K562 (cell line): ENCODE measurements at regions not wholly inside any gene's neighbourhood (a gene's known extent, or its start where the extent isn't known, plus 50 kb on each side); places are given as distances from the start of the nearest gene placed in this dataset.

ENCODE experiments used
- CREB3L1 ChIP-seq: fragments of 450-650 bp; IDR thresholded peaks from 2 replicates; pipeline ENCODE4 v1.6.1; 2014; ENCODE audit warnings: low read depth, mild to moderate bottlenecking, moderate library complexity, borderline replicate concordance
- LARP7 ChIP-seq: fragments of 450-650 bp; IDR thresholded peaks from 2 replicates; pipeline ENCODE4 v1.6.1; 2016
- MCM7 ChIP-seq, 2 experiments: fragments of 450-650 bp; IDR thresholded peaks; 2 replicates each; pipeline ENCODE4 v1.6.1; 2016 to 2018
- RBM39 ChIP-seq: fragments of 200-400 bp; formaldehyde crosslinking; optimal IDR thresholded peaks from 2 replicates; pipeline ENCODE3; 2018; ENCODE audit warnings: low read depth, low read length
- ZFPM2 ChIP-seq: fragments of 250-450 bp; sonication (Bioruptor Pico); IDR thresholded peaks from 2 replicates; pipeline ENCODE4 v1.5.1; 2022; ENCODE audit warnings: mild to moderate bottlenecking
- ZKSCAN1 ChIP-seq: fragments of 150-350 bp; IDR thresholded peaks from 2 replicates; pipeline ENCODE4 v1.6.1; 2016; ENCODE audit warnings: low read depth, low read length
- ZNF408 ChIP-seq: fragments of 250-450 bp; sonication (Bioruptor Pico); IDR thresholded peaks from 2 replicates; pipeline ENCODE4 v1.4.0; 2020; ENCODE audit warnings: low read depth, mild to moderate bottlenecking, moderate library complexity
- TF ChIP-seq, protein P1 (sequence below): fragments of 250-450 bp; sonication (Bioruptor Pico); IDR thresholded peaks from 2 replicates; pipeline ENCODE4 v1.5.0; 2020; ENCODE audit warnings: mild to moderate bottlenecking, borderline replicate concordance
- TF ChIP-seq, protein P2 (sequence below): sonication (generic); formaldehyde crosslinking; IDR thresholded peaks from 2 replicates; pipeline ENCODE4 v1.4.0; 2020; ENCODE audit warnings: mild to moderate bottlenecking, missing genetic modification reagents

DNA sequence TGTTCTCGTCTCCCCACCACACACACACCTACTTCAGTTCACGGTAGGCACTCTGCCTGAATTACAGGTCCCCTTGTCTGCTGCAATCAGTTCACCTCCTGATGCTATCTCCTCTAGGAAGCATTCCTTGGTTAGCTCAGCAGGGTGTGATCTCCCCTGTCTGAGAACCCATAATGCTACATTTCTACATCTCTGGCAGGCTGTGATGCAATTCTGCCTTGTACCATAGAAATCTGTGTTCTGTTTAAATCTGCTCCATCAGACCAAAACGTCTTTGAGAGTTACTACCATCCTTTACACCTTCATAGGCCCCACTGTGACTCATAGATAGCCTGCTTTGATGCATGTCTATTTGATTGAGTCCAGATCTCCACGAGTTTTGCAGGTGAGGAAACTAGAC lies 103.9 kb downstream of the TTC32 start (continued):
- TF ChIP-seq ZNF408 = no peak
- no peak for TF ChIP-seq CREB3L1
- no peak for TF ChIP-seq ZKSCAN1
- no peak for TF ChIP-seq ZFPM2 (CRISPR knock-in tag)
- TF ChIP-seq, protein P1, sequence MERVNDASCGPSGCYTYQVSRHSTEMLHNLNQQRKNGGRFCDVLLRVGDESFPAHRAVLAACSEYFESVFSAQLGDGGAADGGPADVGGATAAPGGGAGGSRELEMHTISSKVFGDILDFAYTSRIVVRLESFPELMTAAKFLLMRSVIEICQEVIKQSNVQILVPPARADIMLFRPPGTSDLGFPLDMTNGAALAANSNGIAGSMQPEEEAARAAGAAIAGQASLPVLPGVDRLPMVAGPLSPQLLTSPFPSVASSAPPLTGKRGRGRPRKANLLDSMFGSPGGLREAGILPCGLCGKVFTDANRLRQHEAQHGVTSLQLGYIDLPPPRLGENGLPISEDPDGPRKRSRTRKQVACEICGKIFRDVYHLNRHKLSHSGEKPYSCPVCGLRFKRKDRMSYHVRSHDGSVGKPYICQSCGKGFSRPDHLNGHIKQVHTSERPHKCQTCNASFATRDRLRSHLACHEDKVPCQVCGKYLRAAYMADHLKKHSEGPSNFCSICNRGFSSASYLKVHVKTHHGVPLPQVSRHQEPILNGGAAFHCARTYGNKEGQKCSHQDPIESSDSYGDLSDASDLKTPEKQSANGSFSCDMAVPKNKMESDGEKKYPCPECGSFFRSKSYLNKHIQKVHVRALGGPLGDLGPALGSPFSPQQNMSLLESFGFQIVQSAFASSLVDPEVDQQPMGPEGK (CRISPR knock-in tag) = no peak
- TF ChIP-seq, protein P2, sequence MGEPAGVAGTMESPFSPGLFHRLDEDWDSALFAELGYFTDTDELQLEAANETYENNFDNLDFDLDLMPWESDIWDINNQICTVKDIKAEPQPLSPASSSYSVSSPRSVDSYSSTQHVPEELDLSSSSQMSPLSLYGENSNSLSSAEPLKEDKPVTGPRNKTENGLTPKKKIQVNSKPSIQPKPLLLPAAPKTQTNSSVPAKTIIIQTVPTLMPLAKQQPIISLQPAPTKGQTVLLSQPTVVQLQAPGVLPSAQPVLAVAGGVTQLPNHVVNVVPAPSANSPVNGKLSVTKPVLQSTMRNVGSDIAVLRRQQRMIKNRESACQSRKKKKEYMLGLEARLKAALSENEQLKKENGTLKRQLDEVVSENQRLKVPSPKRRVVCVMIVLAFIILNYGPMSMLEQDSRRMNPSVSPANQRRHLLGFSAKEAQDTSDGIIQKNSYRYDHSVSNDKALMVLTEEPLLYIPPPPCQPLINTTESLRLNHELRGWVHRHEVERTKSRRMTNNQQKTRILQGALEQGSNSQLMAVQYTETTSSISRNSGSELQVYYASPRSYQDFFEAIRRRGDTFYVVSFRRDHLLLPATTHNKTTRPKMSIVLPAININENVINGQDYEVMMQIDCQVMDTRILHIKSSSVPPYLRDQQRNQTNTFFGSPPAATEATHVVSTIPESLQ (CRISPR knock-in tag) = no peak
- no peak for TF ChIP-seq RBM39
- TF ChIP-seq LARP7 = no peak
- no peak for TF ChIP-seq MCM7 (IDR thresholded peaks at IDR 0.05)
